Endothelial cell of umbilical vein (primary cell): ENCODE measurements at regions not wholly inside any gene's neighbourhood (a gene's known extent, or its start where the extent isn't known, plus 50 kb on each side); places are given as distances from the start of the nearest gene placed in this dataset.

ENCODE experiments used
- CTCF ChIP-seq, 2 donors: IDR thresholded peaks; 1 replicate in 1 of 2; 2 replicates in 1 of 2; pipeline ENCODE4 v1.5.1; 2011; ENCODE audit warnings: low read length in 2 of 2, mild to moderate bottlenecking in 2 of 2, moderate library complexity in 2 of 2, control low read depth in 1 of 2, inconsistent platforms in 1 of 2, low read depth in 1 of 2; ENCODE audit not compliant: insufficient read depth in 1 of 2; ENCODE audit errors: extremely low read depth in 1 of 2
- GATA2 ChIP-seq: IDR thresholded peaks from 2 replicates; pipeline ENCODE4 v1.7.0; 2011; ENCODE audit warnings: low read depth, mild to moderate bottlenecking, moderate library complexity, mixed read lengths, low read length; ENCODE audit not compliant: insufficient read length, insufficient read depth
- JUN ChIP-seq: IDR thresholded peaks from 2 replicates; pipeline ENCODE4 v1.6.1; 2011; ENCODE audit warnings: borderline replicate concordance, low read depth; ENCODE audit not compliant: insufficient read length, insufficient read depth
- MAX ChIP-seq: IDR thresholded peaks from 2 replicates; pipeline ENCODE4 v1.6.1; 2011; ENCODE audit not compliant: insufficient read depth, insufficient read length
- POLR2A ChIP-seq: IDR thresholded peaks from 2 replicates; pipeline ENCODE4 v1.6.1; 2012; ENCODE audit warnings: low read depth, mild to moderate bottlenecking, control low read depth, low read length
- POLR2AphosphoS5 ChIP-seq: IDR thresholded peaks from 2 replicates; pipeline ENCODE4 v1.6.1; 2012; ENCODE audit warnings: low read depth, mild to moderate bottlenecking, control low read depth, low read length, moderate library complexity; ENCODE audit not compliant: insufficient read depth

- TF ChIP-seq POLR2AphosphoS5: no peak
- no peak for TF ChIP-seq GATA2
- TF ChIP-seq POLR2A: no peak
- TF ChIP-seq CTCF (IDR thresholded peaks at IDR 0.05; ENCODE audit: extremely low read depth in 1 of 2, insufficient read depth in 1 of 2, low read depth in 1 of 2, low read length in 2 of 2): no peak
- TF ChIP-seq MAX: no peak
- no peak for TF ChIP-seq JUN
Measured at GRCh38 chr12:111308473-111308872, 60.4 kb downstream of the PHETA1 start.
